ENCODE measurements at regions not wholly inside any gene's neighbourhood (a gene's known extent, or its start where the extent isn't known, plus 50 kb on each side); places are given as distances from the start of the nearest gene placed in this dataset.

DNA sequence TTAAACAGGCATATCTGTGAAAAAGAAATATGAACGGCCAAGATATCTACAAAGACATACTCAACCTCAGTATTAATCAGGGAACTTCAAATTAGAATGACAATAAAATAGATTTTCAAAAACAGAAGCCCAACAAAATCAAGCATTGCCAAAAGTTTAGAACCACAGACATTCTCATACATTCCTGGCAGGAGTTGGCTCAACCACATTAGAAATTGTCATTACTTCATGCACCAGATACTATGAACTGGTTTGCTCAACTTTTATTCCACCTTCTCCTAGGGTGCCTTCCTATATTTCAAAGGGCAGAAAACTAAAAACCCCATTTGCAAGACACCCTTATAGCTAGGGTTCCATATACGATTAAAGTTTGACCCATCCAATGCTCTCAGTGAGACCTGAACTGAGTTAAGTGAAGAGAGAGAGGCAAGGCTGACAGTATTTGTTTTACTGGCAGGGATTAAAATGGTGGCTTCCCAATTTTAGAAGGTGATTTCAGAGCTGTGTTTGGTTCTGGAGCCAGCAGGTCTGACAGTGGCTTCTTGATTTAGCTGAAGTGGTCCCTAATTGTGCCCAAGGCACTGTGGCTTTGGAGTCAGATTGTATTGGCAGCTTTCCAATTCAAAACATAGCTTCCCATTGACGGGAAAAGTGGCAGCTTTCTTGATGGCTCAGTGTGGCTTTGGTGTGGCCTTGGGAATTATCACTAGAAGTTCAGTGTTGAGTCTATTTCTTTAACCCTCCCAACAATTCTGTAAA, 77.1 kb upstream of the CDYL start:
- TF ChIP-seq POLR2AphosphoS5 (IDR thresholded peaks at IDR 0.05; ENCODE audit: low read depth, low read length): no peak
- TF ChIP-seq SIN3A (IDR thresholded peaks at IDR 0.05; ENCODE audit: borderline replicate concordance, insufficient read depth, low read length): no peak
- no peak for TF ChIP-seq TAF1 (IDR thresholded peaks at IDR 0.05; ENCODE audit: borderline replicate concordance, insufficient read depth, low read length)
- TF ChIP-seq FOXP2 (optimal IDR thresholded peaks at IDR 0.05; ENCODE audit: borderline replicate concordance, extremely low read depth, extremely low read length, insufficient read depth): no peak
- no peak for TF ChIP-seq REST (IDR thresholded peaks at IDR 0.05; ENCODE audit: insufficient read depth in 1 of 2, low read depth in 2 of 2, low read length in 2 of 2)

DNA sequence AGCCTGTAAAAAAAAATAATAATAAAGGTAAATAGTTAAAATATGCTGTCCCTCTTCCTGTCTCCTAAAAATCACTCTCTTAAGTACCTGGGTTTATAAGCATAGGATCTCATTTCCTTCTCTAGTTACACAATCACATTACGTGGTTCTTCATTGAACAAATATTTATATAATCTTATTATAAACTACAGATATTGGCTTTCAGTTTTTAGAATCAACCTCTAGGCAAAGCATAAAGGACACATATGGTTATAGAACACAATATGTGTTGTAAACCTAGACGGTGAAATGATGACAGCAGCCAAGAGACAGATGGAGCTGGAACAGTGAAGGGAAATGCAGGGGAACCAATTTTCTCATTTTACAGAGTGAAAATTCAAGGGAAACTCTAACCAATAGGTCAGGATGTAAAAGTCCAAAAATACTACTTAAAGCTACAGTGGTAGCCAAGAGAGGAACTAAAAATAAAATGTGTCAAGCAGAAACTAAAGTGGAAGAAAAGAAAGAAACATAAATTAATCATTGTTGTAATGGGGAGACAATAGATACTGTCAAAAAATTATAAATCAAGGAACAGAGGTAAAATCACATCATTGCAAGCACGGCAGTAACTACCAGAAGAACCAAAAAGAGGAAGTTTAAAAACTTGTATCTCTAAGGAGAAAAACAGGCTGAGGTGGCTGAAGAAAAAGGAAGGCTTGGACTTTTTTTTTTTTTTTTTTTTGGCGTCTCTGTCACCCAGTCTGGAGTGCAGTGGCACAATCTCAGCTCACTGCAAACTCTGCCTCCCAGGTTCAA, 82.8 kb upstream of the CDYL start:
- TF ChIP-seq POLR2AphosphoS5 (IDR thresholded peaks at IDR 0.05; ENCODE audit: low read depth, low read length) (no peak), TAF1 (IDR thresholded peaks at IDR 0.05; ENCODE audit: borderline replicate concordance, insufficient read depth, low read length) (no peak), SIN3A (IDR thresholded peaks at IDR 0.05; ENCODE audit: borderline replicate concordance, insufficient read depth, low read length) (no peak), REST (IDR thresholded peaks at IDR 0.05; ENCODE audit: insufficient read depth in 1 of 2, low read depth in 2 of 2, low read length in 2 of 2) (no peak), FOXP2 (optimal IDR thresholded peaks at IDR 0.05; ENCODE audit: borderline replicate concordance, extremely low read depth, extremely low read length, insufficient read depth) (no peak)

- no peak for TF ChIP-seq SIN3A (IDR thresholded peaks at IDR 0.05; ENCODE audit: borderline replicate concordance, insufficient read depth, low read length)
- no peak for TF ChIP-seq TAF1 (IDR thresholded peaks at IDR 0.05; ENCODE audit: borderline replicate concordance, insufficient read depth, low read length)
- TF ChIP-seq REST (IDR thresholded peaks at IDR 0.05; ENCODE audit: insufficient read depth in 1 of 2, low read depth in 2 of 2, low read length in 2 of 2): no peak
- TF ChIP-seq POLR2AphosphoS5 (IDR thresholded peaks at IDR 0.05; ENCODE audit: low read depth, low read length): no peak
- TF ChIP-seq FOXP2 (optimal IDR thresholded peaks at IDR 0.05; ENCODE audit: borderline replicate concordance, extremely low read depth, extremely low read length, insufficient read depth): no peak
These were observed 83.5 kb upstream of the CDYL start for GRCh38 chr6:4692664-4693063.

DNA sequence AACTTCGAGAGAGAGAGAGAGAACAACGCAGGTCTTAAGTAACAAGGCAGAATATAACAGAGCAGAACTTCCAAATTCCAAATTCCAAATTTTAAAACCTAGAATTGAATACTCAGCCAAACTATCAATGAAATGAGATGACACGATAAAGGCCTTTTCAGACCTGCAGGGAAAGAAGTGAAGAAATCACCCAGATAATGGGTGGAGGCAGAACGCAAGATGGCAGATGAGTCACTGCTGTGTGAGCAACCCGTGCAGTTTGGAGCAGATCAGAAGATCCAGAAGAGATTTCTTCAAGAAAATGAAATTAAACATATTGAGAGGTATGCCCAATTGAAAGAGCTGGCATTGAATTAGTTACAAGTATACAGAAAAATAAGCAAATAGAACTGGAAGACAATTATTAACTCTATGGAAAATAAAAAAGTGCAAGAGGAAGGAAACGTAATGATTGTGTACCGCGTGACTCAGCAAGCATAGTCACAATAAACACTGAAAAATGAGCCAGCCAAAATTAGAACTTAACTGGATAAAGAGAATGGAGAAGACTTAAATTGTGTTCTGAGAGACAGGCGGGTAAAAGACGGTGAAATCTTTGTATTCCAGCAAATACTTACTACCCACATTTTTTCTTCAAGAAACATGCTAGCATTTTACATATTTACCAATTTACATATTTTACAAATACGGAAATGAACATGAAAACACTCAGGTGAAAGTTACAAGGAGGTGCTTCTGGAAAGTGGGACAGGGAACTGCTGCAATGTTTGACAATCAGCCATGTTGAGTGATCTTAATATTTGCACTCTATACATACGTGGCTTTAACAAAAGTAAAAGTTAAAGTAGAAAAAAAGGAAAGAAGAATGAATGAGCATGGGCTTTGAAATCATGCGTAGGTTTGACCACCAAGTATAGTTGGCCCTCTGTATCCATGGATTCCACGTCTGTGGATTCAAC, 87.9 kb upstream of the CDYL start:
- TF ChIP-seq TAF1 (IDR thresholded peaks at IDR 0.05; ENCODE audit: borderline replicate concordance, insufficient read depth, low read length) (no peak), REST (IDR thresholded peaks at IDR 0.05; ENCODE audit: insufficient read depth in 1 of 2, low read depth in 2 of 2, low read length in 2 of 2) (no peak), FOXP2 (optimal IDR thresholded peaks at IDR 0.05; ENCODE audit: borderline replicate concordance, extremely low read depth, extremely low read length, insufficient read depth) (no peak), POLR2AphosphoS5 (IDR thresholded peaks at IDR 0.05; ENCODE audit: low read depth, low read length) (no peak)

Measured in PFSK-1 (cell line).